GM12878 (cell line): ENCODE measurements at regions not wholly inside any gene's neighbourhood (a gene's known extent, or its start where the extent isn't known, plus 50 kb on each side); places are given as distances from the start of the nearest gene placed in this dataset.

Experiments
- ATAC-seq: fragments of 200-7000 bp; cut with Tn5 transposase; 3 replicates; pipeline ENCODE4 v1.9.1; 2020; ENCODE audit warnings: mild to moderate bottlenecking, moderate library complexity
- BruUV-seq: library from RNA; stranded (reverse); fragments of 400-500 nt; replicated peaks from 2 replicates; lab custom pipeline; 2021; lab: Mats Ljungman, UMichigan
- CTCF ChIA-PET: fragments of 300-600 bp; sonication (Branson Sonifier 250); formaldehyde crosslinking; extraction: SDS; loops from one replicate; lab custom pipeline; 2021; ENCODE audit warnings: inconsistent platforms; lab: Yijun Ruan, JAX
- POLR2A ChIA-PET: fragments of 350-600 bp; formaldehyde crosslinking; extraction: SDS; loops from one replicate; lab custom pipeline; 2021; ENCODE audit warnings: inconsistent platforms; lab: Charles Lee
- RAD21 ChIA-PET: fragments of 300-600 bp; sonication (Branson Sonifier 250); formaldehyde crosslinking; loops from one replicate; lab custom pipeline; 2023; ENCODE audit warnings: antibody characterized with exemption; ENCODE audit not compliant: unreplicated experiment; lab: Charles Lee
- SMC1A ChIA-PET: fragments of 300-600 bp; sonication (Branson Sonifier 250); formaldehyde crosslinking; loops from one replicate; lab custom pipeline; 2023; ENCODE audit not compliant: unreplicated experiment, uncharacterized antibody; lab: Charles Lee
- DNase-seq: peaks from one replicate; pipeline ENCODE4 v3.0.0-alpha.2; 2011; ENCODE audit warnings: low read depth, low spot score
- FAIRE-seq: peaks from 3 replicates; lab custom pipeline; 2011; peaks lifted over from hg19 to GRCh38; lab: Jason Lieb, UNC
- H2AFZ ChIP-seq: 2 replicates; pipeline ENCODE4 v1.6.0; 2011; ENCODE audit warnings: low read depth, low read length, control low read depth; ENCODE audit not compliant: control insufficient read depth
- H3K27ac ChIP-seq: 2 replicates; pipeline ENCODE4 v1.5.1; 2011; ENCODE audit warnings: control low read depth; ENCODE audit not compliant: control insufficient read depth, insufficient read depth
- H3K27me3 ChIP-seq, 2 experiments: replicated peaks in 1 of 2; 2 replicates each; pipeline versions ENCODE4 v1.6.0 to v1.6.1; 2011; ENCODE audit warnings: low read length in 1 of 2; ENCODE audit not compliant: control insufficient read depth in 2 of 2, insufficient read depth in 2 of 2
- H3K36me3 ChIP-seq, 2 experiments: 2 replicates each; pipeline ENCODE4 v1.5.1; 2011; ENCODE audit warnings: low read length in 1 of 2; ENCODE audit not compliant: control insufficient read depth in 2 of 2, insufficient read depth in 2 of 2
- H3K4me1 ChIP-seq: 2 replicates; pipeline ENCODE4 v1.6.1; 2011; ENCODE audit warnings: mild to moderate bottlenecking, low read length, moderate library complexity, mixed read lengths; ENCODE audit not compliant: control insufficient read depth, insufficient read depth
- H3K4me2 ChIP-seq: 2 replicates; pipeline ENCODE4 v1.6.0; 2011; ENCODE audit warnings: control low read depth; ENCODE audit not compliant: control insufficient read depth, insufficient read depth
- H3K4me3 ChIP-seq: fragments of 200-600 bp; sonication (generic); 2 replicates; pipeline ENCODE4 v1.5.1; 2016
- H3K79me2 ChIP-seq: 2 replicates; pipeline ENCODE4 v1.6.0; 2011; ENCODE audit warnings: low read length; ENCODE audit not compliant: control insufficient read depth, insufficient read depth
- H3K9ac ChIP-seq: 2 replicates; pipeline ENCODE4 v1.8.0; 2011; ENCODE audit warnings: low read length, control low read depth, mixed read lengths; ENCODE audit not compliant: control insufficient read depth, insufficient read depth
- H3K9me3 ChIP-seq: replicated peaks from 3 replicates; pipeline ENCODE4 v1.5.1; 2011; ENCODE audit warnings: mild to moderate bottlenecking, low read length; ENCODE audit not compliant: control insufficient read depth, insufficient read depth
- H4K20me1 ChIP-seq: 2 replicates; pipeline ENCODE4 v1.6.0; 2011; ENCODE audit not compliant: control insufficient read depth, insufficient read depth
- BCL11A ChIP-seq: IDR thresholded peaks from 2 replicates; pipeline ENCODE4 v1.6.1; 2011; ENCODE audit warnings: low read depth, low read length
- BRCA1 ChIP-seq: IDR thresholded peaks from 2 replicates; pipeline ENCODE4 v1.6.1; 2011; ENCODE audit warnings: low read depth, low read length, improper control_type of control experiment
- CBX3 ChIP-seq: fragments of 200-600 bp; sonication (generic); IDR thresholded peaks from 2 replicates; pipeline ENCODE4 v1.6.1; 2016; ENCODE audit warnings: low read depth, borderline replicate concordance
- E2F4 ChIP-seq: IDR thresholded peaks from 2 replicates; pipeline ENCODE4 v1.6.1; 2012; ENCODE audit warnings: low read depth, low read length, improper control_type of control experiment
- ESRRA ChIP-seq: IDR thresholded peaks from 2 replicates; pipeline ENCODE4 v1.6.1; 2012; ENCODE audit warnings: mild to moderate bottlenecking, low read length, improper control_type of control experiment
- GATAD2B ChIP-seq: fragments of 450-650 bp; conservative IDR thresholded peaks from 2 replicates; pipeline ENCODE4 v1.6.1; 2017; ENCODE audit warnings: low read depth, mild to moderate bottlenecking, moderate library complexity
- IKZF2 ChIP-seq, 2 experiments: fragments of 450-650 bp; IDR thresholded peaks; 2 replicates each; pipeline ENCODE4 v1.6.1; 2017; ENCODE audit warnings: mild to moderate bottlenecking in 2 of 2, moderate library complexity in 2 of 2
- MYB ChIP-seq: fragments of 150-350 bp; IDR thresholded peaks from 2 replicates; pipeline ENCODE4 v1.6.1; 2014; ENCODE audit warnings: mild to moderate bottlenecking, low read depth, low read length, borderline replicate concordance
- MYC ChIP-seq: IDR thresholded peaks from 2 replicates; pipeline ENCODE4 v1.6.1; 2011; ENCODE audit warnings: mild to moderate bottlenecking, low read length, moderate library complexity, inconsistent platforms; ENCODE audit not compliant: insufficient read depth, insufficient replicate concordance, insufficient read length, severe bottlenecking
- NFIC ChIP-seq: IDR thresholded peaks from 2 replicates; pipeline ENCODE4 v1.6.1; 2012; ENCODE audit warnings: low read depth, mild to moderate bottlenecking, inconsistent platforms, low read length, moderate library complexity
- NR2F1 ChIP-seq: fragments of 450-650 bp; conservative IDR thresholded peaks from 2 replicates; pipeline ENCODE4 v1.6.1; 2017; ENCODE audit warnings: mild to moderate bottlenecking
- RELA ChIP-seq: fragments of 450-650 bp; IDR thresholded peaks from 2 replicates; pipeline ENCODE4 v1.8.0; 2014; ENCODE audit warnings: borderline replicate concordance; ENCODE audit not compliant: partially characterized antibody
- SMAD5 ChIP-seq: IDR thresholded peaks from 2 replicates; pipeline ENCODE4 v1.6.1; 2016; ENCODE audit warnings: antibody characterized with exemption, low read depth
- YY1 ChIP-seq: IDR thresholded peaks from 2 replicates; pipeline ENCODE4 v1.6.1; 2011; ENCODE audit warnings: low read depth, mild to moderate bottlenecking, low read length
- ZBTB33 ChIP-seq: fragments of 450-650 bp; IDR thresholded peaks from 2 replicates; pipeline ENCODE4 v1.6.1; 2017; ENCODE audit warnings: mild to moderate bottlenecking
- ZNF207 ChIP-seq: fragments of 450-650 bp; IDR thresholded peaks from 2 replicates; pipeline ENCODE4 v1.6.1; 2014; ENCODE audit warnings: antibody characterized with exemption, mild to moderate bottlenecking, borderline replicate concordance
- WGBS: methylation state at CpG from one replicate; pipeline ENCODE4 v1.1.6; 2016; ENCODE audit warnings: low lambda C conversion rate; ENCODE audit not compliant: insufficient replicate concordance, insufficient coverage; ENCODE audit errors: missing lambda C conversion rate; 5-methylcytosine and 5-hydroxymethylcytosine counted together
- in situ Hi-C: fragments of 300-500 bp; cut with MboI; formaldehyde crosslinking; loops from 9 replicates; pipeline ENCODE4 v1.14.3; 2018; ENCODE audit warnings: mixed read lengths
- intact Hi-C: fragments of 100-400 bp; cut with micrococcal nuclease; formaldehyde crosslinking; loops from one replicate; pipeline ENCODE4 v1.14.2; 2022; ENCODE audit not compliant: unreplicated experiment
- TF ChIP-seq, protein P1 (sequence below): fragments of 450-650 bp; IDR thresholded peaks from 2 replicates; pipeline ENCODE4 v1.6.1; 2016; ENCODE audit warnings: mild to moderate bottlenecking, moderate library complexity, borderline replicate concordance

GRCh38 chr5:102018279-102018678 lies 277.8 kb downstream of the SLCO4C1 start:
- Histone ChIP-seq H3K27me3 (no peaks in the 10 kb centered on the region), H4K20me1 (no peaks in the 10 kb centered on the region), H3K36me3 (no peaks in the 10 kb centered on the region), H3K4me2 (no peak overlapping the region), H3K27ac (no peak overlapping the region), H2AFZ (no peak overlapping the region), H3K9ac (no peak overlapping the region), H3K4me3 (no peak overlapping the region), H3K9me3 (no peaks in the 10 kb centered on the region), H3K4me1 (no peaks in the 10 kb centered on the region), H3K79me2 (no peaks in the 10 kb centered on the region)
- ChIA-PET POLR2A (no interaction called here), CTCF (interaction anchor here (0.6 kb wide), 1 partner anchor 1137 kb away, joined by 3 read pairs; no protein-coding TSS in a partner anchor), SMC1A (no interaction called here), RAD21 (no interaction called here)
- DNase-seq (no peak), ATAC-seq (no peak), FAIRE-seq (no peak)
- in situ Hi-C loops, result no loop called here
- WGBS, result 34% methylated on average over 7 of the region's 7 CpGs
- intact Hi-C loops, result no loop called here
- no TSS peak for BruUV-seq
- TF ChIP-seq NR2F1 (no peak), IKZF2 (IDR thresholded peaks at IDR 0.05) (no peak), MYC (no peak), BRCA1 (no peak), MYB (no peak), RELA (no peak), SMAD5 (no peak), E2F4 (no peak), ZNF207 (no peak), NFIC (no peak), YY1 (no peak), ESRRA (no peak), GATAD2B (no peak), ZBTB33 (no peak), BCL11A (no peak), CBX3 (no peak)
- TF ChIP-seq, protein P1, sequence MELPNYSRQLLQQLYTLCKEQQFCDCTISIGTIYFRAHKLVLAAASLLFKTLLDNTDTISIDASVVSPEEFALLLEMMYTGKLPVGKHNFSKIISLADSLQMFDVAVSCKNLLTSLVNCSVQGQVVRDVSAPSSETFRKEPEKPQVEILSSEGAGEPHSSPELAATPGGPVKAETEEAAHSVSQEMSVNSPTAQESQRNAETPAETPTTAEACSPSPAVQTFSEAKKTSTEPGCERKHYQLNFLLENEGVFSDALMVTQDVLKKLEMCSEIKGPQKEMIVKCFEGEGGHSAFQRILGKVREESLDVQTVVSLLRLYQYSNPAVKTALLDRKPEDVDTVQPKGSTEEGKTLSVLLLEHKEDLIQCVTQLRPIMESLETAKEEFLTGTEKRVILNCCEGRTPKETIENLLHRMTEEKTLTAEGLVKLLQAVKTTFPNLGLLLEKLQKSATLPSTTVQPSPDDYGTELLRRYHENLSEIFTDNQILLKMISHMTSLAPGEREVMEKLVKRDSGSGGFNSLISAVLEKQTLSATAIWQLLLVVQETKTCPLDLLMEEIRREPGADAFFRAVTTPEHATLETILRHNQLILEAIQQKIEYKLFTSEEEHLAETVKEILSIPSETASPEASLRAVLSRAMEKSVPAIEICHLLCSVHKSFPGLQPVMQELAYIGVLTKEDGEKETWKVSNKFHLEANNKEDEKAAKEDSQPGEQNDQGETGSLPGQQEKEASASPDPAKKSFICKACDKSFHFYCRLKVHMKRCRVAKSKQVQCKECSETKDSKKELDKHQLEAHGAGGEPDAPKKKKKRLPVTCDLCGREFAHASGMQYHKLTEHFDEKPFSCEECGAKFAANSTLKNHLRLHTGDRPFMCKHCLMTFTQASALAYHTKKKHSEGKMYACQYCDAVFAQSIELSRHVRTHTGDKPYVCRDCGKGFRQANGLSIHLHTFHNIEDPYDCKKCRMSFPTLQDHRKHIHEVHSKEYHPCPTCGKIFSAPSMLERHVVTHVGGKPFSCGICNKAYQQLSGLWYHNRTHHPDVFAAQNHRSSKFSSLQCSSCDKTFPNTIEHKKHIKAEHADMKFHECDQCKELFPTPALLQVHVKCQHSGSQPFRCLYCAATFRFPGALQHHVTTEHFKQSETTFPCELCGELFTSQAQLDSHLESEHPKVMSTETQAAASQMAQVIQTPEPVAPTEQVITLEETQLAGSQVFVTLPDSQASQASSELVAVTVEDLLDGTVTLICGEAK, result no peak
